GM12878 (cell line): ENCODE measurements at regions not wholly inside any gene's neighbourhood (a gene's known extent, or its start where the extent isn't known, plus 50 kb on each side); places are given as distances from the start of the nearest gene placed in this dataset.

ENCODE experiments used
- ATAC-seq: fragments of 200-7000 bp; cut with Tn5 transposase; 3 replicates; pipeline ENCODE4 v1.9.1; 2020; ENCODE audit warnings: mild to moderate bottlenecking, moderate library complexity
- BruUV-seq: library from RNA; stranded (reverse); fragments of 400-500 nt; replicated peaks from 2 replicates; lab custom pipeline; 2021; lab: Mats Ljungman, UMichigan
- CTCF ChIA-PET: fragments of 300-600 bp; sonication (Branson Sonifier 250); formaldehyde crosslinking; extraction: SDS; loops from one replicate; lab custom pipeline; 2021; ENCODE audit warnings: inconsistent platforms; lab: Yijun Ruan, JAX
- POLR2A ChIA-PET: fragments of 350-600 bp; formaldehyde crosslinking; extraction: SDS; loops from one replicate; lab custom pipeline; 2021; ENCODE audit warnings: inconsistent platforms; lab: Charles Lee
- RAD21 ChIA-PET: fragments of 300-600 bp; sonication (Branson Sonifier 250); formaldehyde crosslinking; loops from one replicate; lab custom pipeline; 2023; ENCODE audit warnings: antibody characterized with exemption; ENCODE audit not compliant: unreplicated experiment; lab: Charles Lee
- SMC1A ChIA-PET: fragments of 300-600 bp; sonication (Branson Sonifier 250); formaldehyde crosslinking; loops from one replicate; lab custom pipeline; 2023; ENCODE audit not compliant: unreplicated experiment, uncharacterized antibody; lab: Charles Lee
- DNase-seq: peaks from one replicate; pipeline ENCODE4 v3.0.0-alpha.2; 2011; ENCODE audit warnings: low read depth, low spot score
- FAIRE-seq: peaks from 3 replicates; lab custom pipeline; 2011; peaks lifted over from hg19 to GRCh38; lab: Jason Lieb, UNC
- H2AFZ ChIP-seq: 2 replicates; pipeline ENCODE4 v1.6.0; 2011; ENCODE audit warnings: low read depth, low read length, control low read depth; ENCODE audit not compliant: control insufficient read depth
- H3K27ac ChIP-seq: 2 replicates; pipeline ENCODE4 v1.5.1; 2011; ENCODE audit warnings: control low read depth; ENCODE audit not compliant: control insufficient read depth, insufficient read depth
- H3K27me3 ChIP-seq, 2 experiments: replicated peaks in 1 of 2; 2 replicates each; pipeline versions ENCODE4 v1.6.0 to v1.6.1; 2011; ENCODE audit warnings: low read length in 1 of 2; ENCODE audit not compliant: control insufficient read depth in 2 of 2, insufficient read depth in 2 of 2
- H3K36me3 ChIP-seq, 2 experiments: 2 replicates each; pipeline ENCODE4 v1.5.1; 2011; ENCODE audit warnings: low read length in 1 of 2; ENCODE audit not compliant: control insufficient read depth in 2 of 2, insufficient read depth in 2 of 2
- H3K4me1 ChIP-seq: 2 replicates; pipeline ENCODE4 v1.6.1; 2011; ENCODE audit warnings: mild to moderate bottlenecking, low read length, moderate library complexity, mixed read lengths; ENCODE audit not compliant: control insufficient read depth, insufficient read depth
- H3K4me2 ChIP-seq: 2 replicates; pipeline ENCODE4 v1.6.0; 2011; ENCODE audit warnings: control low read depth; ENCODE audit not compliant: control insufficient read depth, insufficient read depth
- H3K4me3 ChIP-seq: fragments of 200-600 bp; sonication (generic); 2 replicates; pipeline ENCODE4 v1.5.1; 2016
- H3K79me2 ChIP-seq: 2 replicates; pipeline ENCODE4 v1.6.0; 2011; ENCODE audit warnings: low read length; ENCODE audit not compliant: control insufficient read depth, insufficient read depth
- H3K9ac ChIP-seq: 2 replicates; pipeline ENCODE4 v1.8.0; 2011; ENCODE audit warnings: low read length, control low read depth, mixed read lengths; ENCODE audit not compliant: control insufficient read depth, insufficient read depth
- H3K9me3 ChIP-seq: replicated peaks from 3 replicates; pipeline ENCODE4 v1.5.1; 2011; ENCODE audit warnings: mild to moderate bottlenecking, low read length; ENCODE audit not compliant: control insufficient read depth, insufficient read depth
- H4K20me1 ChIP-seq: 2 replicates; pipeline ENCODE4 v1.6.0; 2011; ENCODE audit not compliant: control insufficient read depth, insufficient read depth
- DPF2 ChIP-seq: fragments of 450-650 bp; IDR thresholded peaks from 2 replicates; pipeline ENCODE4 v1.6.1; 2017; ENCODE audit warnings: mild to moderate bottlenecking
- EP300 ChIP-seq, 2 experiments: fragments of 150-350 bp in 1 of 2; IDR thresholded peaks; 2 replicates each; pipeline ENCODE4 v1.6.1; 2011 to 2012; ENCODE audit warnings: low read depth in 2 of 2, low read length in 2 of 2, borderline replicate concordance in 1 of 2, improper control_type of control experiment in 1 of 2, inconsistent platforms in 1 of 2; ENCODE audit not compliant: control insufficient read depth in 1 of 2
- MYC ChIP-seq: IDR thresholded peaks from 2 replicates; pipeline ENCODE4 v1.6.1; 2011; ENCODE audit warnings: mild to moderate bottlenecking, low read length, moderate library complexity, inconsistent platforms; ENCODE audit not compliant: insufficient read depth, insufficient replicate concordance, insufficient read length, severe bottlenecking
- SKIL ChIP-seq: fragments of 450-650 bp; IDR thresholded peaks from 2 replicates; pipeline ENCODE4 v1.6.1; 2017; ENCODE audit warnings: mild to moderate bottlenecking, low read depth, inconsistent platforms; ENCODE audit not compliant: poor library complexity, severe bottlenecking
- WRNIP1 ChIP-seq: IDR thresholded peaks from 2 replicates; pipeline ENCODE4 v1.6.1; 2011; ENCODE audit warnings: low read depth, low read length, improper control_type of control experiment, borderline replicate concordance
- YBX1 ChIP-seq: fragments of 450-650 bp; IDR thresholded peaks from 2 replicates; pipeline ENCODE4 v1.6.1; 2016; ENCODE audit warnings: antibody characterized with exemption
- ZNF384 ChIP-seq: IDR thresholded peaks from 2 replicates; pipeline ENCODE4 v1.6.1; 2012; ENCODE audit warnings: low read depth, mild to moderate bottlenecking, low read length, improper control_type of control experiment, borderline replicate concordance
- WGBS: methylation state at CpG from one replicate; pipeline ENCODE4 v1.1.6; 2016; ENCODE audit warnings: low lambda C conversion rate; ENCODE audit not compliant: insufficient replicate concordance, insufficient coverage; ENCODE audit errors: missing lambda C conversion rate; 5-methylcytosine and 5-hydroxymethylcytosine counted together
- in situ Hi-C: fragments of 300-500 bp; cut with MboI; formaldehyde crosslinking; loops from 9 replicates; pipeline ENCODE4 v1.14.3; 2018; ENCODE audit warnings: mixed read lengths
- intact Hi-C: fragments of 100-400 bp; cut with micrococcal nuclease; formaldehyde crosslinking; loops from one replicate; pipeline ENCODE4 v1.14.2; 2022; ENCODE audit not compliant: unreplicated experiment
- TF ChIP-seq, protein P1 (sequence below): IDR thresholded peaks from 2 replicates; pipeline ENCODE4 v1.6.1; 2011; ENCODE audit warnings: low read depth, low read length, improper control_type of control experiment, borderline replicate concordance
- TF ChIP-seq, protein P2 (sequence below): fragments of 450-650 bp; IDR thresholded peaks from 2 replicates; pipeline ENCODE4 v1.6.1; 2017; ENCODE audit warnings: low read depth, mild to moderate bottlenecking, moderate library complexity
- TF ChIP-seq, protein P3 (sequence below): IDR thresholded peaks from 2 replicates; pipeline ENCODE4 v1.6.1; 2012; ENCODE audit warnings: mild to moderate bottlenecking, low read depth, low read length

DNA sequence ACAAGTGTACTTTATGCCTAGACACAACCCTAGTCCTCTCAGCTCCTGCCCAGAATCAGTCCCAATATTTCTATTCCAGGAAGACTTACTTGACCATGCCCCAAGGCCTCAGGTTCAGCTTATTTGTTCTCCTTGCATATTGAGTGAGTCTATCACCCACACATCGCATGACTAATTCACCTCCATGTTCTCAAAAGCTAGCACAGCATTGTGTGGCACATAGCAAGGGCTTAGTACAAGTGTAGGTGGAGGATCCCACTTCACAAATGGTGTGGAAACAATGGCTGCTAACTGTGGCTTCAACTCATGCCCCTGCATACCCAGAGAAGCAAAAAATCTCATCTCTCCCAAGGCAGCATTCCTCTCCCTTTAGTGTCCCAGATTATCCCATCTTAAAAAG, 602.6 kb upstream of the API5 start (continued):
- TF ChIP-seq, protein P1, sequence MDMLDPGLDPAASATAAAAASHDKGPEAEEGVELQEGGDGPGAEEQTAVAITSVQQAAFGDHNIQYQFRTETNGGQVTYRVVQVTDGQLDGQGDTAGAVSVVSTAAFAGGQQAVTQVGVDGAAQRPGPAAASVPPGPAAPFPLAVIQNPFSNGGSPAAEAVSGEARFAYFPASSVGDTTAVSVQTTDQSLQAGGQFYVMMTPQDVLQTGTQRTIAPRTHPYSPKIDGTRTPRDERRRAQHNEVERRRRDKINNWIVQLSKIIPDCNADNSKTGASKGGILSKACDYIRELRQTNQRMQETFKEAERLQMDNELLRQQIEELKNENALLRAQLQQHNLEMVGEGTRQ = no peak
- no peak for TF ChIP-seq DPF2
- no peak for TF ChIP-seq SKIL
- no peak for TF ChIP-seq MYC
- TF ChIP-seq, protein P2, sequence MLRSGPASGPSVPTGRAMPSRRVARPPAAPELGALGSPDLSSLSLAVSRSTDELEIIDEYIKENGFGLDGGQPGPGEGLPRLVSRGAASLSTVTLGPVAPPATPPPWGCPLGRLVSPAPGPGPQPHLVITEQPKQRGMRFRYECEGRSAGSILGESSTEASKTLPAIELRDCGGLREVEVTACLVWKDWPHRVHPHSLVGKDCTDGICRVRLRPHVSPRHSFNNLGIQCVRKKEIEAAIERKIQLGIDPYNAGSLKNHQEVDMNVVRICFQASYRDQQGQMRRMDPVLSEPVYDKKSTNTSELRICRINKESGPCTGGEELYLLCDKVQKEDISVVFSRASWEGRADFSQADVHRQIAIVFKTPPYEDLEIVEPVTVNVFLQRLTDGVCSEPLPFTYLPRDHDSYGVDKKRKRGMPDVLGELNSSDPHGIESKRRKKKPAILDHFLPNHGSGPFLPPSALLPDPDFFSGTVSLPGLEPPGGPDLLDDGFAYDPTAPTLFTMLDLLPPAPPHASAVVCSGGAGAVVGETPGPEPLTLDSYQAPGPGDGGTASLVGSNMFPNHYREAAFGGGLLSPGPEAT = no peak
- no peak for TF ChIP-seq ZNF384
- no peak for TF ChIP-seq EP300 (IDR thresholded peaks at IDR 0.05; ENCODE audit: borderline replicate concordance in 1 of 2, control insufficient read depth in 1 of 2, low read depth in 2 of 2, low read length in 2 of 2)

GRCh38 chr11:42713279-42713678, 598.5 kb upstream of the API5 start:
- Histone ChIP-seq H3K9ac (no peak overlapping the region), H3K36me3 (no peaks in the 10 kb centered on the region), H3K27me3 (no peaks in the 10 kb centered on the region), H2AFZ (no peak overlapping the region), H4K20me1 (no peaks in the 10 kb centered on the region), H3K4me2 (no peak overlapping the region), H3K4me3 (no peak overlapping the region), H3K4me1 (no peaks in the 10 kb centered on the region), H3K9me3 (no peaks in the 10 kb centered on the region), H3K79me2 (no peaks in the 10 kb centered on the region), H3K27ac (no peak overlapping the region)
- ATAC-seq = no peak
- FAIRE-seq = no peak
- no peak for DNase-seq
- CTCF ChIA-PET = no interaction called here
- RAD21 ChIA-PET = no interaction called here
- intact Hi-C loops = no loop called here
- BruUV-seq = no TSS peak
- POLR2A ChIA-PET = no interaction called here
- SMC1A ChIA-PET = no interaction called here
- WGBS = 0% methylated on average over 1 of the region's 1 CpG
- TF ChIP-seq WRNIP1 (no peak), YBX1 (no peak)
- TF ChIP-seq, protein P3, sequence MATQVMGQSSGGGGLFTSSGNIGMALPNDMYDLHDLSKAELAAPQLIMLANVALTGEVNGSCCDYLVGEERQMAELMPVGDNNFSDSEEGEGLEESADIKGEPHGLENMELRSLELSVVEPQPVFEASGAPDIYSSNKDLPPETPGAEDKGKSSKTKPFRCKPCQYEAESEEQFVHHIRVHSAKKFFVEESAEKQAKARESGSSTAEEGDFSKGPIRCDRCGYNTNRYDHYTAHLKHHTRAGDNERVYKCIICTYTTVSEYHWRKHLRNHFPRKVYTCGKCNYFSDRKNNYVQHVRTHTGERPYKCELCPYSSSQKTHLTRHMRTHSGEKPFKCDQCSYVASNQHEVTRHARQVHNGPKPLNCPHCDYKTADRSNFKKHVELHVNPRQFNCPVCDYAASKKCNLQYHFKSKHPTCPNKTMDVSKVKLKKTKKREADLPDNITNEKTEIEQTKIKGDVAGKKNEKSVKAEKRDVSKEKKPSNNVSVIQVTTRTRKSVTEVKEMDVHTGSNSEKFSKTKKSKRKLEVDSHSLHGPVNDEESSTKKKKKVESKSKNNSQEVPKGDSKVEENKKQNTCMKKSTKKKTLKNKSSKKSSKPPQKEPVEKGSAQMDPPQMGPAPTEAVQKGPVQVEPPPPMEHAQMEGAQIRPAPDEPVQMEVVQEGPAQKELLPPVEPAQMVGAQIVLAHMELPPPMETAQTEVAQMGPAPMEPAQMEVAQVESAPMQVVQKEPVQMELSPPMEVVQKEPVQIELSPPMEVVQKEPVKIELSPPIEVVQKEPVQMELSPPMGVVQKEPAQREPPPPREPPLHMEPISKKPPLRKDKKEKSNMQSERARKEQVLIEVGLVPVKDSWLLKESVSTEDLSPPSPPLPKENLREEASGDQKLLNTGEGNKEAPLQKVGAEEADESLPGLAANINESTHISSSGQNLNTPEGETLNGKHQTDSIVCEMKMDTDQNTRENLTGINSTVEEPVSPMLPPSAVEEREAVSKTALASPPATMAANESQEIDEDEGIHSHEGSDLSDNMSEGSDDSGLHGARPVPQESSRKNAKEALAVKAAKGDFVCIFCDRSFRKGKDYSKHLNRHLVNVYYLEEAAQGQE = no peak
- in situ Hi-C loops = no loop called here
